HCT116 (cell line): ENCODE measurements at regions not wholly inside any gene's neighbourhood (a gene's known extent, or its start where the extent isn't known, plus 50 kb on each side); places are given as distances from the start of the nearest gene placed in this dataset.

ENCODE experiments used
- ATAC-seq: fragments of 200-7000 bp; cut with Tn5 transposase; 2 replicates; pipeline ENCODE4 v1.9.1; 2020; ENCODE audit warnings: mild to moderate bottlenecking, moderate library complexity
- BruUV-seq: library from RNA; stranded (reverse); fragments of 400-500 nt; replicated peaks from 2 replicates; lab custom pipeline; 2021; lab: Mats Ljungman, UMichigan
- CTCF ChIA-PET: fragments of 300-600 bp; sonication (Branson Sonifier 250); formaldehyde crosslinking; loops from one replicate; lab custom pipeline; 2021; ENCODE audit warnings: antibody characterized with exemption; lab: Charles Lee
- POLR2A ChIA-PET: fragments of 300-600, 350-600 bp; sonication (Branson Sonifier 250); formaldehyde crosslinking; loops from one replicate; lab custom pipeline; 2021; ENCODE audit warnings: antibody characterized with exemption; lab: Charles Lee
- RAD21 ChIA-PET, 2 experiments: fragments of 300-600 bp; sonication (Branson Sonifier 250); formaldehyde crosslinking; loops; one replicate each; lab custom pipeline; 2023; ENCODE audit warnings: low total read pairs in 2 of 2; ENCODE audit not compliant: uncharacterized antibody in 2 of 2, unreplicated experiment in 2 of 2, low non-redundant PET in 1 of 2; lab: Charles Lee
- DNase-seq: peaks from one replicate; pipeline ENCODE4 v3.0.0-alpha.2; 2010; ENCODE audit warnings: low read depth, low spot score
- H2AFZ ChIP-seq: fragments of 200-600 bp; shearing (Covaris generic), sonication (generic); 2 replicates; pipeline ENCODE4 v1.6.1; 2017; ENCODE audit warnings: low read depth, mixed run types, mixed read lengths, antibody characterized with exemption, low read length; ENCODE audit not compliant: poor library complexity, severe bottlenecking
- H3K27ac ChIP-seq: 2 replicates; pipeline ENCODE4 v1.5.1; 2012; ENCODE audit warnings: low read depth, low read length
- H3K27me3 ChIP-seq: fragments of 200-600 bp; sonication (generic); 2 replicates; pipeline ENCODE4 v1.6.1; 2016; ENCODE audit warnings: mixed run types, low read length, mixed read lengths; ENCODE audit not compliant: insufficient read depth
- H3K36me3 ChIP-seq, 2 experiments: fragments of 200-500 bp in 1 of 2; fragments of 200-600 bp in 1 of 2; sonication (Bioruptor generic) in 1 of 2; sonication (generic) in 1 of 2; 2 replicates each; pipeline versions ENCODE4 v1.5.1 to v1.6.1; 2014 to 2016; ENCODE audit warnings: low read length in 2 of 2, inconsistent platforms in 1 of 2, mixed read lengths in 1 of 2, mixed run types in 1 of 2; ENCODE audit not compliant: insufficient read depth in 2 of 2, control insufficient read depth in 1 of 2
- H3K4me1 ChIP-seq, 2 experiments: fragments of 200-600 bp in 1 of 2; sonication (generic) in 1 of 2; 2 replicates each; pipeline versions ENCODE4 v1.5.1 to v1.6.1; 2012 to 2017; ENCODE audit warnings: low read length in 2 of 2, inconsistent platforms in 1 of 2, mild to moderate bottlenecking in 1 of 2, mixed read lengths in 1 of 2, mixed run types in 1 of 2, moderate library complexity in 1 of 2; ENCODE audit not compliant: insufficient read depth in 2 of 2, control insufficient read depth in 1 of 2
- H3K4me2 ChIP-seq: fragments of 200-600 bp; sonication (generic); 2 replicates; pipeline ENCODE4 v1.6.1; 2017; ENCODE audit warnings: mixed run types, low read length, mixed read lengths
- H3K4me3 ChIP-seq, 2 experiments: fragments of 200-600 bp in 1 of 2; sonication (generic) in 1 of 2; replicated peaks in 1 of 2; 2 replicates each; pipeline ENCODE4 v1.5.1; 2011 to 2016; ENCODE audit warnings: low read length in 2 of 2, control low read depth in 1 of 2, low read depth in 1 of 2, mild to moderate bottlenecking in 1 of 2, mixed read lengths in 1 of 2, mixed run types in 1 of 2
- H3K79me2 ChIP-seq: fragments of 200-600 bp; sonication (generic); 2 replicates; pipeline ENCODE4 v1.6.1; 2017; ENCODE audit warnings: mild to moderate bottlenecking, mixed run types, low read length, moderate library complexity, mixed read lengths; ENCODE audit not compliant: insufficient read depth
- H3K9ac ChIP-seq: fragments of 200-600 bp; sonication (generic); 2 replicates; pipeline ENCODE4 v1.6.1; 2016; ENCODE audit warnings: low read length, mixed read lengths
- H3K9me2 ChIP-seq: fragments of 200-600 bp; sonication (generic), shearing (Covaris generic); 2 replicates; pipeline ENCODE4 v1.6.1; 2017; ENCODE audit warnings: mixed run types, mild to moderate bottlenecking, moderate library complexity; ENCODE audit not compliant: insufficient read depth
- H3K9me3 ChIP-seq, 2 experiments: fragments of 200-500 bp in 1 of 2; fragments of 200-600 bp in 1 of 2; sonication (Bioruptor generic) in 1 of 2; sonication (generic) in 1 of 2; 2 replicates each; pipeline ENCODE4 v1.6.1; 2014 to 2017; ENCODE audit warnings: low read length in 2 of 2, mixed read lengths in 2 of 2, inconsistent platforms in 1 of 2, low read depth in 1 of 2, mild to moderate bottlenecking in 1 of 2, mixed run types in 1 of 2, moderate library complexity in 1 of 2; ENCODE audit not compliant: control insufficient read depth in 1 of 2, insufficient read depth in 1 of 2
- H4K20me1 ChIP-seq: fragments of 200-600 bp; sonication (generic), shearing (Covaris generic); 2 replicates; pipeline ENCODE4 v1.6.1; 2017; ENCODE audit warnings: mixed run types, mild to moderate bottlenecking, moderate library complexity; ENCODE audit not compliant: insufficient read depth
- ATF3 ChIP-seq: IDR thresholded peaks from 2 replicates; pipeline ENCODE4 v1.6.1; 2012
- CEBPB ChIP-seq: IDR thresholded peaks from 2 replicates; pipeline ENCODE4 v1.6.1; 2012; ENCODE audit warnings: low read depth
- CTCF ChIP-seq, 3 experiments: fragments of 200-600 bp in 1 of 3; sonication (generic) in 1 of 3; IDR thresholded peaks in 2 of 3; conservative IDR thresholded peaks in 1 of 3; 2 replicates each; pipeline ENCODE4 v1.5.1; 2012 to 2017; ENCODE audit warnings: low read depth in 2 of 3, low read length in 2 of 3, antibody characterized with exemption in 1 of 3, borderline replicate concordance in 1 of 3, control low read depth in 1 of 3, mild to moderate bottlenecking in 1 of 3, mixed read lengths in 1 of 3, mixed run types in 1 of 3, moderate library complexity in 1 of 3; ENCODE audit not compliant: insufficient read depth in 1 of 3
- EGR1 ChIP-seq: IDR thresholded peaks from 2 replicates; pipeline ENCODE4 v1.6.1; 2012; ENCODE audit warnings: low read depth
- ELF1 ChIP-seq: IDR thresholded peaks from 2 replicates; pipeline ENCODE4 v1.6.1; 2012; ENCODE audit warnings: low read depth, borderline replicate concordance
- EZH2 ChIP-seq: fragments of 200-600 bp; sonication (generic); IDR thresholded peaks from 2 replicates; pipeline ENCODE4 v1.6.1; 2017; ENCODE audit warnings: antibody characterized with exemption, mixed run types
- EZH2phosphoT487 ChIP-seq: fragments of 200-600 bp; IDR thresholded peaks from 2 replicates; pipeline ENCODE4 v1.6.1; 2018; ENCODE audit warnings: antibody characterized with exemption, borderline replicate concordance
- FOSL1 ChIP-seq: IDR thresholded peaks from 2 replicates; pipeline ENCODE4 v1.6.1; 2012; ENCODE audit warnings: low read depth
- JUND ChIP-seq: IDR thresholded peaks from 2 replicates; pipeline ENCODE4 v1.6.1; 2012
- MAX ChIP-seq: IDR thresholded peaks from 2 replicates; pipeline ENCODE4 v1.6.1; 2012
- POLR2A ChIP-seq: IDR thresholded peaks from 2 replicates; pipeline ENCODE4 v1.7.0; 2011; ENCODE audit warnings: borderline replicate concordance; ENCODE audit not compliant: insufficient read depth, insufficient read length; ENCODE audit errors: extremely low read depth
- POLR2AphosphoS5 ChIP-seq: IDR thresholded peaks from 2 replicates; pipeline ENCODE4 v1.6.1; 2011; ENCODE audit warnings: mild to moderate bottlenecking, low read depth, low read length, moderate library complexity
- RAD21 ChIP-seq: IDR thresholded peaks from 2 replicates; pipeline ENCODE4 v1.6.1; 2012; ENCODE audit warnings: low read depth, mild to moderate bottlenecking
- REST ChIP-seq: IDR thresholded peaks from 2 replicates; pipeline ENCODE4 v1.6.1; 2012; ENCODE audit warnings: low read depth
- SIN3A ChIP-seq: IDR thresholded peaks from 2 replicates; pipeline ENCODE4 v1.6.1; 2012; ENCODE audit warnings: low read depth
- SP1 ChIP-seq: IDR thresholded peaks from 2 replicates; pipeline ENCODE4 v1.6.1; 2012; ENCODE audit warnings: low read depth
- SRF ChIP-seq: IDR thresholded peaks from 2 replicates; pipeline ENCODE4 v1.6.1; 2012; ENCODE audit warnings: low read depth
- TCF7L2 ChIP-seq: IDR thresholded peaks from 2 replicates; pipeline ENCODE4 v1.7.0; 2011; ENCODE audit warnings: borderline replicate concordance, inconsistent platforms; ENCODE audit not compliant: insufficient read depth, insufficient read length; ENCODE audit errors: extremely low read depth
- ZFX ChIP-seq: fragments of 450-650 bp; IDR thresholded peaks from 2 replicates; pipeline ENCODE4 v1.6.1; 2017
- ZNF274 ChIP-seq: fragments of 200-500 bp; sonication (Bioruptor generic); IDR thresholded peaks from 2 replicates; pipeline ENCODE4 v1.6.1; 2014; ENCODE audit warnings: mild to moderate bottlenecking, low read depth, low read length, inconsistent platforms
- intact Hi-C: fragments of 100-400 bp; cut with micrococcal nuclease; formaldehyde crosslinking; loops from 2 replicates; pipeline ENCODE4 v1.10.0; 2022

DNA sequence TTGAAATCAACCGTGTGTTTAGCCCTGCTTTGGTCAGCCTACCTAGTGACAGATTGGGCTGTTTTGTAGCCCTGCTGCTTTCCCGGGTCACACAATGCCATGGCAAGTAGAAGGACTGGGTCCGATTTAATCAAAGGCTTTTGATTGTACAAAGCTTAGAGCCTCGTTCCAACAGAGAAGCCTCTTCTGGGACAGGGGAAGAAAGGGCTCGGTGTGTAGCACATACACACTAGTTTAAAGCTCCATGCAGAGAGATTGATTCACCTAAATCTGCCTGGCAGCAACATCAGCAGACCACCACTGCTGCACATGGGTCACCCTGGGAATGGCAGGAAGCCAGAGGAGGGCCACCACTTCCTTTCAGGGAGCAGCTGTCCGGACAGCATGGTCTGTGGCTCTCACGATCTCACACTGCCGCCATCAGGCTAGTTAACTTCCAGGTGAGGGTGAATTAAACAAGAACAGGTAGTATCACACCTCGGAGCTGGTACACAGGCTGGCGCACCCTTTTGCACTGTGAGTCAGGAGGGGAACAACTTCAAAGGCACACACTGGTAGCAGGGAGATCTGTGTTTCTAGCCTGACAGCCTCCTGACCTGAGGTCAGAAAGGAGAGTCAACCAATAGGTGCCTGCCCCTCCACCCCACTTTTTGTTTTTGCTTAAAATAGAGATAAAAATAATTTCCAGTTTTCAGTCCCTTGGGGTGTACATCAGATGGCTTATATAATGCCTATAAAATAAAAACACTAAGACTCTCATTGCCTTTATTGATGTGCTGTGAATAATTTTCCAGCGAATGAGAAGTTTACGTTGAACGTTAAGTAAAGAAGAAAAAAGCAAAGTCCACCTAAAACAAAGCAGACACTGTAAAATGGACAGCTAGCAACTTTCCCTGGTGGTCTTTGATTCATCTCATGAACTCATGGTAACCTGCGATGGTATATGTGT is 108.5 kb downstream of the CDCA7 start:
- ChIA-PET POLR2A (no interaction called here), RAD21 (no interaction called here), CTCF (no interaction called here)
- Histone ChIP-seq H3K4me3 (no peak overlapping the region), H3K9me2 (no peaks in the 10 kb centered on the region), H3K27ac (no peak overlapping the region), H3K36me3 (no peaks in the 10 kb centered on the region), H3K9me3 (no peaks in the 10 kb centered on the region), H3K4me2 (no peak overlapping the region), H3K79me2 (no peaks in the 10 kb centered on the region), H3K4me1 (no peaks in the 10 kb centered on the region), H3K9ac (no peak overlapping the region), H4K20me1 (no peaks in the 10 kb centered on the region), H2AFZ (no peak overlapping the region), H3K27me3 (no peaks in the 10 kb centered on the region)
- DNase-seq: no peak
- BruUV-seq: no TSS peak
- TF ChIP-seq ATF3 (no peak), POLR2AphosphoS5 (no peak), ZNF274 (no peak), SP1 (no peak), RAD21 (no peak), EZH2 (no peak), POLR2A (no peak), ZFX (no peak), SRF (no peak), EZH2phosphoT487 (no peak), EGR1 (no peak), SIN3A (no peak), CEBPB (no peak), JUND (no peak), FOSL1 (no peak), REST (no peak), ELF1 (no peak), CTCF (IDR thresholded peaks at IDR 0.05 in 2 of 3, conservative IDR thresholded peaks at IDR 0.05 in 1 of 3; ENCODE audit: borderline replicate concordance in 1 of 3, insufficient read depth in 1 of 3, low read depth in 2 of 3, low read length in 2 of 3) (no peak), MAX (no peak), TCF7L2 (no peak)
- ATAC-seq: no peak
- intact Hi-C loops: no loop called here
